ENCODE measurements at regions not wholly inside any gene's neighbourhood (a gene's known extent, or its start where the extent isn't known, plus 50 kb on each side); places are given as distances from the start of the nearest gene placed in this dataset.

GRCh38 chr9:101795147-101795546 lies 56.7 kb upstream of the GRIN3A start:
- TF ChIP-seq CTCF (IDR thresholded peaks at IDR 0.05) (no peak), POLR2A (IDR thresholded peaks at IDR 0.05) (no peak)

Data from thyroid gland (tissue), 4 donors.